ENCODE measurements at regions not wholly inside any gene's neighbourhood (a gene's known extent, or its start where the extent isn't known, plus 50 kb on each side); places are given as distances from the start of the nearest gene placed in this dataset.

GRCh38 chr13:80501556-80501955 is 160.6 kb upstream of the SPRY2 start:
- Histone ChIP-seq H4K20me1 (ENCODE audit: insufficient read depth, low read length) (no peaks in the 10 kb centered on the region), H2AFZ (ENCODE audit: insufficient read depth, low read depth, low read length, poor library complexity, severe bottlenecking) (no peak overlapping the region), H3K9ac (ENCODE audit: insufficient read depth, low read length, poor library complexity, severe bottlenecking) (no peak overlapping the region), H3K27me3 (ENCODE audit: control insufficient read depth in 2 of 2, insufficient read depth in 2 of 2, low read length in 2 of 2) (no peaks in the 10 kb centered on the region), H3K4me3 (replicated peaks in 1 of 3; ENCODE audit: low read depth in 2 of 3, low read length in 3 of 3) (no peak overlapping the region), H3K27ac (ENCODE audit: low read depth in 1 of 2, low read length in 2 of 2) (no peak overlapping the region), H3K36me3 (replicated peaks in 1 of 2; ENCODE audit: control insufficient read depth in 1 of 2, insufficient read depth in 2 of 2, low read length in 2 of 2) (no peaks in the 10 kb centered on the region), H3K9me3 (replicated peaks in 1 of 2; ENCODE audit: control insufficient read depth in 1 of 2, insufficient read depth in 1 of 2, low read length in 2 of 2) (no peaks in the 10 kb centered on the region), H3K4me1 (ENCODE audit: control insufficient read depth in 1 of 2, insufficient read depth in 2 of 2, low read length in 2 of 2) (no peaks in the 10 kb centered on the region), H3K79me2 (ENCODE audit: insufficient read depth, low read length) (no peaks in the 10 kb centered on the region), H3K4me2 (replicated peaks; ENCODE audit: extremely low read depth, low read length, poor library complexity, severe bottlenecking) (no peak overlapping the region)
- no peak overlapping the region for H3K27ac Mint-ChIP-seq
- WGBS (ENCODE audit: insufficient coverage) = 100% methylated on average over 2 of the region's 3 CpGs
- no peaks in the 10 kb centered on the region for H3K4me1 Mint-ChIP-seq
- intact Hi-C loops (cut with micrococcal nuclease) = no loop called here
- no peak for TF ChIP-seq CTCF (IDR thresholded peaks at IDR 0.05)
- H3K4me3 Mint-ChIP-seq = no peak overlapping the region
- H3K36me3 Mint-ChIP-seq = no peaks in the 10 kb centered on the region
- H3K27me3 Mint-ChIP-seq (ENCODE audit: low read depth in 3 of 3) = no peaks in the 10 kb centered on the region
- H3K9me3 Mint-ChIP-seq = peaks cover 0 to 12% (median 8%) of the 10 kb centered on the region in 7 donors
- no peak for DNase-seq

GRCh38 chr13:80499536-80500290 is 158.8 kb upstream of the SPRY2 start:
- H3K4me1 Mint-ChIP-seq = no peaks in the 10 kb centered on the region
- intact Hi-C loops (cut with micrococcal nuclease) = no loop called here
- no peak for TF ChIP-seq CTCF (IDR thresholded peaks at IDR 0.05)
- WGBS (ENCODE audit: insufficient coverage) = no CpG with 5 or more reads among the region's 4 CpGs
- H2AFZ ChIP-seq (ENCODE audit: insufficient read depth, low read depth, low read length, poor library complexity, severe bottlenecking) = no peak overlapping the region
- H3K9me3 ChIP-seq (replicated peaks in 1 of 2; ENCODE audit: control insufficient read depth in 1 of 2, insufficient read depth in 1 of 2, low read length in 2 of 2) = no peaks in the 10 kb centered on the region
- no peaks in the 10 kb centered on the region for H3K36me3 Mint-ChIP-seq
- H3K9me3 Mint-ChIP-seq = peaks cover 0 to 3% (median 0%) of the 10 kb centered on the region in 7 donors
- no peak overlapping the region for H3K4me3 Mint-ChIP-seq
- no peak overlapping the region for H3K27ac Mint-ChIP-seq
- no peak overlapping the region for H3K4me3 ChIP-seq (replicated peaks in 1 of 3; ENCODE audit: low read depth in 2 of 3, low read length in 3 of 3)
- DNase-seq = no peak
- no peaks in the 10 kb centered on the region for H3K27me3 ChIP-seq (ENCODE audit: control insufficient read depth in 2 of 2, insufficient read depth in 2 of 2, low read length in 2 of 2)
- no peaks in the 10 kb centered on the region for H3K27me3 Mint-ChIP-seq (ENCODE audit: low read depth in 3 of 3)
- no peak overlapping the region for H3K27ac ChIP-seq (ENCODE audit: low read depth in 1 of 2, low read length in 2 of 2)
- H3K79me2 ChIP-seq (ENCODE audit: insufficient read depth, low read length) = no peaks in the 10 kb centered on the region
- no peak overlapping the region for H3K9ac ChIP-seq (ENCODE audit: insufficient read depth, low read length, poor library complexity, severe bottlenecking)
- no peak overlapping the region for H3K4me2 ChIP-seq (replicated peaks; ENCODE audit: extremely low read depth, low read length, poor library complexity, severe bottlenecking)
- H3K4me1 ChIP-seq (ENCODE audit: control insufficient read depth in 1 of 2, insufficient read depth in 2 of 2, low read length in 2 of 2) = no peaks in the 10 kb centered on the region
- no peaks in the 10 kb centered on the region for H3K36me3 ChIP-seq (replicated peaks in 1 of 2; ENCODE audit: control insufficient read depth in 1 of 2, insufficient read depth in 2 of 2, low read length in 2 of 2)
- H4K20me1 ChIP-seq (ENCODE audit: insufficient read depth, low read length) = no peaks in the 10 kb centered on the region

All from CD14-positive monocyte (primary cell).